Gastroesophageal sphincter (tissue), 4 donors: ENCODE measurements at regions not wholly inside any gene's neighbourhood (a gene's known extent, or its start where the extent isn't known, plus 50 kb on each side); places are given as distances from the start of the nearest gene placed in this dataset.

ENCODE experiments used
- ATAC-seq: fragments of 150-250 bp; one replicate; pipeline ENCODE4 v1.9.1; 2016; ENCODE audit warnings: mild to moderate bottlenecking, moderate library complexity
- H3K27ac ChIP-seq, 4 donors: fragments of 200-600 bp; sonication (generic) in 3 of 4; 1 replicate in 3 of 4; 2 replicates in 1 of 4; pipeline ENCODE4 v1.5.1; 2016 to 2019
- H3K27me3 ChIP-seq: fragments of 200-600 bp; sonication (generic); one replicate; pipeline ENCODE4 v1.5.1; 2019
- H3K36me3 ChIP-seq, 2 donors: fragments of 200-600 bp; sonication (generic); one replicate each; pipeline ENCODE4 v1.5.1; 2019; ENCODE audit warnings: control low read depth in 1 of 2
- H3K4me1 ChIP-seq, 3 donors: fragments of 200-600 bp; sonication (generic); 1 replicate in 2 of 3; 2 replicates in 1 of 3; pipeline ENCODE4 v1.5.1; 2016 to 2019; ENCODE audit warnings: control low read depth in 2 of 3
- H3K4me3 ChIP-seq, 2 donors: fragments of 200-600 bp; sonication (generic); one replicate each; pipeline ENCODE4 v1.5.1; 2019; ENCODE audit warnings: mild to moderate bottlenecking in 1 of 2, moderate library complexity in 1 of 2
- H3K9me3 ChIP-seq, 3 donors: fragments of 200-600 bp; sonication (generic); one replicate each; pipeline ENCODE4 v1.5.1; 2017 to 2019; ENCODE audit warnings: control low read depth in 2 of 3
- CTCF ChIP-seq, 4 experiments: fragments of 200-600 bp in 2 of 4; fragments of 450-650 bp in 2 of 4; sonication (generic) in 1 of 4; IDR thresholded peaks; one replicate each; pipeline ENCODE4 v1.5.1; 2017 to 2019; ENCODE audit warnings: antibody characterized with exemption in 4 of 4, mild to moderate bottlenecking in 2 of 4, moderate library complexity in 2 of 4
- EP300 ChIP-seq: sonication (generic); formaldehyde crosslinking; IDR thresholded peaks from one replicate; pipeline ENCODE4 v1.6.1; 2017; ENCODE audit warnings: antibody characterized with exemption, mild to moderate bottlenecking
- POLR2A ChIP-seq, 2 donors: fragments of 450-650 bp; IDR thresholded peaks; one replicate each; pipeline ENCODE4 v1.6.1; 2017; ENCODE audit warnings: antibody characterized with exemption in 2 of 2, mild to moderate bottlenecking in 2 of 2, moderate library complexity in 1 of 2
- POLR2AphosphoS5 ChIP-seq: sonication (generic); formaldehyde crosslinking; IDR thresholded peaks from one replicate; pipeline ENCODE4 v1.6.1; 2017; ENCODE audit warnings: antibody characterized with exemption
- WGBS, 2 donors: methylation state at CpG; one replicate each; pipeline ENCODE4 v1.1.5; 2018; ENCODE audit warnings: low coverage in 1 of 2; 5-methylcytosine and 5-hydroxymethylcytosine counted together

GRCh38 chr5:33319841-33320240 is 120.9 kb upstream of the TARS1 start:
- ATAC-seq = peak; percentile 1
- Histone ChIP-seq H3K27me3 (no peaks in the 10 kb centered on the region), H3K27ac (peak overlapping the region in 3 of 4 donors; percentile 49 to 66 (median 58)), H3K36me3 (no peaks in the 10 kb centered on the region), H3K4me1 (peaks cover 0 to 25% (median 3%) of the 10 kb centered on the region in 3 donors), H3K9me3 (no peaks in the 10 kb centered on the region), H3K4me3 (no peak overlapping the region)
- no peak for TF ChIP-seq EP300
- TF ChIP-seq CTCF (IDR thresholded peaks at IDR 0.05) = no peak
- no peak for TF ChIP-seq POLR2A (IDR thresholded peaks at IDR 0.05)
- TF ChIP-seq POLR2AphosphoS5 = no peak
- 50 to 55% methylated on average over 1 of the region's 1 CpG for WGBS, 2 donors

- Histone ChIP-seq H3K4me1 (peaks cover 0 to 25% (median 3%) of the 10 kb centered on the region in 3 donors), H3K36me3 (no peaks in the 10 kb centered on the region), H3K27me3 (no peaks in the 10 kb centered on the region), H3K27ac (peak overlapping the region in 3 of 4 donors; percentile 49 to 58 (median 52)), H3K9me3 (no peaks in the 10 kb centered on the region), H3K4me3 (no peak overlapping the region)
- WGBS, 2 donors = 36 to 50% methylated on average over 1 of the region's 1 CpG
- peak; percentile 74 for TF ChIP-seq POLR2AphosphoS5
- TF ChIP-seq CTCF (IDR thresholded peaks at IDR 0.05) = no peak
- peak; percentile 90 for ATAC-seq
Measured at GRCh38 chr5:33321026-33321425, 119.7 kb upstream of the TARS1 start.

- Histone ChIP-seq H3K9me3 (no peaks in the 10 kb centered on the region), H3K4me1 (peaks cover 0 to 25% (median 3%) of the 10 kb centered on the region in 3 donors), H3K27ac (peak overlapping the region in 2 of 4 donors; percentile 25 to 33), H3K27me3 (no peaks in the 10 kb centered on the region), H3K4me3 (no peak overlapping the region), H3K36me3 (no peaks in the 10 kb centered on the region)
- TF ChIP-seq POLR2A (IDR thresholded peaks at IDR 0.05) = no peak
- no peak for TF ChIP-seq EP300
- TF ChIP-seq CTCF (IDR thresholded peaks at IDR 0.05) = no peak
- TF ChIP-seq POLR2AphosphoS5 = no peak
- no peak for ATAC-seq
- 82 to 84% methylated on average over 4 of the region's 4 CpGs for WGBS, 2 donors
Measured at GRCh38 chr5:33322632-33323031, 118.1 kb upstream of the TARS1 start.

DNA sequence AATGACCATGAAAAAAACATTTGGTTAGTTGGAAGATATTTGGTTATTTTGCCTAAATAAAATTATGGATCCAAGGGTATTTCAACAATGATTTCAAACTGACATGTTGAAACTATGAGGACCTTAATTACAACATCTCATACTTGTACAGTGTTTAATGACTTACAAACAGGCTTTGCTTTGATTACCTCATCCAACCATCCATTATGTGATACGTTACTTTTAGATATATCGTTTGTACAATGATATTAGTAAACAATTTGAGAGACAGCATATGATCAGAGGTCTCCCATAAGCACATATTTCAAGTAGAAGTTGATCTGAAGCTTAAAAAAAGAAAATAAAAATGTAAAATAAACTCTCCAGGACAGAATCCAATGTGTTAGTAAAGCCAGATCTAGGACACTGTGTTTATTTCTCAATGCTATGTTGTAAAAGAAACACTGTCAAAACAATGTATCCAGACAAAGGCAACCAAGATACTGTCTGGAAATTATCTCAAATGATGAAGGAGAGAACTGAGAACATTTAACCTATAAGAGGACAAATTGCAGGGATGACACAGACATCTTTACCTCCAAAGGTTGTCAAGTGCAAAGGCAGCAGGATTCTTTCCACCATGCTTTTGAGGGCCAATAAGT is 116.0 kb upstream of the TARS1 start:
- 30 to 49% methylated on average over 2 of the region's 2 CpGs for WGBS, 2 donors
- Histone ChIP-seq H3K36me3 (no peaks in the 10 kb centered on the region), H3K27me3 (no peaks in the 10 kb centered on the region), H3K4me3 (no peak overlapping the region), H3K4me1 (peaks cover 0 to 39% (median 3%) of the 10 kb centered on the region in 3 donors), H3K9me3 (no peaks in the 10 kb centered on the region), H3K27ac (peak overlapping the region in 1 of 4 donors; percentile 20)
- ATAC-seq = peak; percentile 54
- no peak for TF ChIP-seq CTCF (IDR thresholded peaks at IDR 0.05)
- TF ChIP-seq POLR2AphosphoS5 = no peak
- no peak for TF ChIP-seq EP300
- TF ChIP-seq POLR2A (IDR thresholded peaks at IDR 0.05) = no peak

DNA sequence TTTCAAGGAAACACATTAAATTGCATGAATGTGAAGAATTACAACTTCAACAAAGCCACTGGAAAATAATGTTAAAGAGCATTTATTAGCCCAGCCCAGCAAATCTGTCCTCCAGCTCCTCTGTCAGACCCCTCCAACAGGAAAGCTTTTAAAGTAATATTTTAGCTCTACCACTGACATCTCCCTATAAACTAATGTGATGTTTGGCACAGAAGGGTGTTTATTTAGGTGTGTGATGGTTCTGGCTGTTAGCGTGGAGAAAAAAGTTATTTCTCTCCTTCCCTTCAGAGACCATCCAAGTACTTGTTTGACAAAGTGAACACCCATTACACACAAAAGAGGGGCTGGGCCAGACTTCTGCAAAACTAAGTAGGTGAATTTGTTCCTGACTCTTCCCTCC is 111.9 kb upstream of the TARS1 start:
- Histone ChIP-seq H3K9me3 (no peaks in the 10 kb centered on the region), H3K36me3 (no peaks in the 10 kb centered on the region), H3K4me3 (no peak overlapping the region), H3K27me3 (no peaks in the 10 kb centered on the region), H3K4me1 (peaks cover 0 to 45% (median 10%) of the 10 kb centered on the region in 3 donors), H3K27ac (no peak overlapping the region)
- ATAC-seq = no peak
- TF ChIP-seq POLR2AphosphoS5 (no peak), POLR2A (IDR thresholded peaks at IDR 0.05) (no peak), EP300 (no peak), CTCF (IDR thresholded peaks at IDR 0.05) (no peak)
- 29 to 43% methylated on average over 1 of the region's 1 CpG for WGBS, 2 donors
